ENCODE measurements at regions not wholly inside any gene's neighbourhood (a gene's known extent, or its start where the extent isn't known, plus 50 kb on each side); places are given as distances from the start of the nearest gene placed in this dataset.

GRCh38 chr3:90121326-90121725 lies 1013.9 kb downstream of the EPHA3 start:
- FAIRE-seq (no peak), DNase-seq (ENCODE audit: low read depth in 1 of 2, low spot score in 2 of 2) (no peak)
- H2AK5ac ChIP-seq (ENCODE audit: low read depth, low read length): no peak overlapping the region
- H3K4me3 ChIP-seq (ENCODE audit: extremely low read depth in 1 of 4, insufficient read depth in 2 of 4, low read depth in 3 of 4, low read length in 4 of 4): no peak overlapping the region
- no peak overlapping the region for H3K14ac ChIP-seq (ENCODE audit: insufficient read length)
- H2AFZ ChIP-seq (ENCODE audit: low read length): no peak overlapping the region
- no peak overlapping the region for H2BK120ac ChIP-seq (replicated peaks; ENCODE audit: low read depth, low read length)
- no peak overlapping the region for H3K18ac ChIP-seq (ENCODE audit: extremely low read depth, low read length)
- H3K4ac ChIP-seq (replicated peaks; ENCODE audit: insufficient read length, low read depth, low read length): no peak overlapping the region
- CTCF ChIA-PET (ENCODE audit: partially characterized antibody): interaction anchor here (1.7 kb wide), 1 partner anchor 30 kb away, joined by 4 read pairs; no protein-coding TSS in a partner anchor
- H2BK12ac ChIP-seq (ENCODE audit: low read depth, low read length): no peak overlapping the region
- no peak overlapping the region for H3K27ac ChIP-seq (ENCODE audit: low read depth, low read length)
- H4K8ac ChIP-seq (ENCODE audit: extremely low read depth, insufficient read depth, low read length): no peak overlapping the region
- no peaks in the 10 kb centered on the region for H3K23me2 ChIP-seq (ENCODE audit: low read depth, low read length)
- no peak overlapping the region for H3K9ac ChIP-seq (replicated peaks in 1 of 4; ENCODE audit: extremely low read depth in 1 of 4, low read depth in 3 of 4, low read length in 3 of 4)
- peaks cover 0 to 3% (median 0%) of the 10 kb centered on the region in 4 experiments; a peak in 2 of 8 replicates for H3K36me3 ChIP-seq (ENCODE audit: control insufficient read depth in 2 of 4, insufficient read depth in 4 of 4, low read length in 3 of 4)
- no peak overlapping the region for H3K56ac ChIP-seq (replicated peaks; ENCODE audit: insufficient read length, low read depth, low read length)
- no peak overlapping the region for H2BK20ac ChIP-seq (ENCODE audit: low read length)
- H3K4me2 ChIP-seq (ENCODE audit: insufficient read depth in 1 of 2, low read depth in 2 of 2, low read length in 2 of 2): no peak overlapping the region
- H3K4me1 ChIP-seq (replicated peaks in 1 of 4; ENCODE audit: control insufficient read depth in 3 of 4, insufficient read depth in 4 of 4, low read length in 3 of 4): no peaks in the 10 kb centered on the region
- WGBS, 2 experiments (ENCODE audit: extremely low coverage in 1 of 2, insufficient coverage in 1 of 2, insufficient read length in 1 of 2, insufficient replicate concordance in 2 of 2, low coverage in 1 of 2, low lambda C conversion rate in 2 of 2, missing lambda C conversion rate in 1 of 2): 90% methylated on average over 5 of the region's 5 CpGs; no CpG with 5 or more reads in 1 of the 2 experiments
- no peaks in the 10 kb centered on the region for H3K79me2 ChIP-seq (ENCODE audit: control insufficient read depth in 1 of 2, insufficient read depth in 2 of 2, low read length in 2 of 2)
- H4K91ac ChIP-seq (replicated peaks; ENCODE audit: insufficient read length, low read length): no peak overlapping the region
- no peak overlapping the region for H2BK5ac ChIP-seq (ENCODE audit: low read depth, low read length)
- no peaks in the 10 kb centered on the region for H3K27me3 ChIP-seq (replicated peaks in 1 of 4; ENCODE audit: control insufficient read depth in 3 of 4, extremely low read depth in 1 of 4, insufficient read depth in 3 of 4, low read length in 3 of 4)
- H3K23ac ChIP-seq (ENCODE audit: insufficient read length): no peak overlapping the region
- no peaks in the 10 kb centered on the region; a peak in 1 of 4 replicates for H3K9me3 ChIP-seq (ENCODE audit: insufficient read depth in 2 of 2, low read depth in 1 of 2, low read length in 1 of 2)
- no peak overlapping the region for H4K5ac ChIP-seq (ENCODE audit: insufficient read length, low read depth, low read length)
- no peak overlapping the region for H2BK15ac ChIP-seq (ENCODE audit: low read length)
- H3K79me1 ChIP-seq (ENCODE audit: low read depth, low read length): no peaks in the 10 kb centered on the region
- POLR2A ChIA-PET (ENCODE audit: partially characterized antibody): no interaction called here
- H4K20me1 ChIP-seq (replicated peaks in 1 of 2; ENCODE audit: control insufficient read depth in 1 of 2, insufficient read depth in 2 of 2, low read length in 2 of 2): no peaks in the 10 kb centered on the region
- TF ChIP-seq PHF8 (conservative IDR thresholded peaks at IDR 0.05; ENCODE audit: low read depth, low read length): no peak
- TF ChIP-seq CEBPB (IDR thresholded peaks at IDR 0.05; ENCODE audit: low read depth, low read length): no peak
- TF ChIP-seq GABPA (IDR thresholded peaks at IDR 0.05; ENCODE audit: borderline replicate concordance, insufficient read depth, low read length): no peak
- no peak for TF ChIP-seq KDM1A (IDR thresholded peaks at IDR 0.05; ENCODE audit: borderline replicate concordance, low read length)
- TF ChIP-seq SIRT6 (IDR thresholded peaks at IDR 0.05; ENCODE audit: low read length): no peak
- TF ChIP-seq BRCA1 (IDR thresholded peaks at IDR 0.05; ENCODE audit: low read depth, low read length): no peak
- no peak for TF ChIP-seq GTF2F1 (IDR thresholded peaks at IDR 0.05; ENCODE audit: borderline replicate concordance, low read depth, low read length)
- no peak for TF ChIP-seq MAFK (IDR thresholded peaks at IDR 0.05; ENCODE audit: low read depth, low read length)
- TF ChIP-seq ATF3 (IDR thresholded peaks at IDR 0.05; ENCODE audit: insufficient read depth, low read depth, low read length): no peak
- TF ChIP-seq CREB1 (IDR thresholded peaks at IDR 0.05): no peak
- no peak for TF ChIP-seq EZH2 (IDR thresholded peaks at IDR 0.05; ENCODE audit: low read depth, low read length, severe bottlenecking)
- TF ChIP-seq TAF7 (optimal IDR thresholded peaks at IDR 0.05; ENCODE audit: borderline replicate concordance, low read depth, low read length): no peak
- no peak for TF ChIP-seq BACH1 (IDR thresholded peaks at IDR 0.05; ENCODE audit: low read length)
- no peak for TF ChIP-seq RNF2 (IDR thresholded peaks at IDR 0.05; ENCODE audit: borderline replicate concordance, low read depth, low read length, missing control alignments, poor library complexity, severe bottlenecking)

All from H1 (cell line).